GM18858 (cell line): ENCODE measurements at regions not wholly inside any gene's neighbourhood (a gene's known extent, or its start where the extent isn't known, plus 50 kb on each side); places are given as distances from the start of the nearest gene placed in this dataset.

Experiments
- ATAC-seq: cut with Tn5 transposase; IDR thresholded peaks from one replicate; pipeline ENCODE4 v1.9.1; 2021; ENCODE audit not compliant: unreplicated experiment

DNA sequence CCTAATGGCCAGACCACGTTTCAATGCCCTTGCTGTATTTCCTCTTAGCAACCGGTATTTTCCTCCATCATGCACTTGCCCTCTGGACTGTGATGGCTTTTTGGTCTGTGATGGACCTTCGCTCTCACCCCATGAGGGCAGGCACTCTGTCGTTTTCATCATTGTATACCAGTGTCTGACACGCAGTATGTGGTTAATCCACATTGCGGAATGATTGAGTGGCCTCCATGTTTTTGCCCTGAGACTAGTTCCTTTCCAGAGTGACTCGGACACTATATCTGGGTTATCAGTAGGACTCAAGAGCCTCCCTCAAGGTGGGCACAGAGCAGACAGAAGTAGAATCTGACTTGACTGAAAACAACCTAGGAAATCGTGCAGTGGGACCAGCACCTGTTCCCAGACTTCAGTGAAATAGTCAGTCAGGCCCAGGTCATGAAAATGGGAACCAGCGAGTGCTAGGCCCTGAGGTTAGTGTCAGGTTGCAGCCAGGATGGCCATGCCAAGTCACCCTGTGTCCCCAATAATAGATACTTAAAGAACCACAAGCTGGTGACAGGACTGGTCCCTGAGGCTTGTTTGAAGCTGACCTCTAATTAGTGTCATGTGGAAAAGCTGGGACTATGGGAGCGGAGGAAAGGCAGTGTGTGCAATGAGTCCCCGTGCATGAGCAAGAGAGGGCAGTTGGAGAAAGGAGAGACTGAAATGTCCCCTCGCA is 464.7 kb downstream of the INSC start:
- ATAC-seq: no peak

DNA sequence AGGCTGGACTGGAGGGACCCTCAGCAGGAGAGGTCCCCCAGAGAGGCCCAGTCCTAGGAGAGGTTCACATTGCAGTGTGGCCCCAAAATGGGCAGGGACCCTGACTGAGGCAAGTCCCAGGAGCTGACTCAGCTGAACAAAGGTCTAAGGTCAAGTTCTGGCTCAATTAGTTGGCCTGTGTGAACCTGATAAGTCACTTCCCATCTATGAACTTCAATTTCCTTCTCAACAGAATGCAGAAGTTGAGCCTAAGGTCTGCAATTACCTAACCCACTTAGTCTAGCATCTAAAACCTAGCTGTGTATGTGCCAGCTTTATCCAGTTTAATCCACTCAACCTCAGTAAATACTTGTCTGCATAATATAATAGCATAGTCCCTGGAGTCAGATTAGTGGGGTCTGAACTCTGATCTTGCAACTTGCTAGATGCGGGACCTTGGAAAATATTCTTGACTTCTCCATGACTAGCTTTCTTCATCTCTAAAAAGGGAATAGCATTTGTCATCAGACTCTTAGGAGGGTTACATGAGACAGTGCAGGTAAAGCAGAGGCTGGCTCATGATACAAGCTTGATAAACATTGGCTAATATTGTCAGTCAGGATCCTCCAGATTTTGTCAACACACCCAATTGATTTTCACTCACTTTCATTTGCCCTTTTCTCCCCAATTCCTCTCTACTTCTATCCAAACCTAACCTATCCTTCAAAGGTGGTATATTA is 465.5 kb downstream of the INSC start:
- ATAC-seq: no peak

DNA sequence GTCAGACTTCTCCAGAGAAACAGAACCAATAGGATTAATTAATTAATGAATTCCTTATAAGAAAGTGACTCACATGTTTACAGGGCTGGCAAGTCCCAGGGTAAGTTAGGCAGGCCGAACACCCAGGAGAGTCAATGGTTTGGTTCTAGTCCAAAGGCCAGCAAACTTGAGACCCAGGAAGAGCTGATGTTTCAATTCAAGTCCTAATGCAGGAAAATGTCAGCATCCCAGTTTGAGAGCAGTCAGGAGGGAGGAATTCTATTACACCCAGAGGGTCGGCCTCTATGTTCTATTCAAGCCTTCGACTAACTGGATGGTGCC is 466.0 kb downstream of the INSC start:
- ATAC-seq: no peak

DNA sequence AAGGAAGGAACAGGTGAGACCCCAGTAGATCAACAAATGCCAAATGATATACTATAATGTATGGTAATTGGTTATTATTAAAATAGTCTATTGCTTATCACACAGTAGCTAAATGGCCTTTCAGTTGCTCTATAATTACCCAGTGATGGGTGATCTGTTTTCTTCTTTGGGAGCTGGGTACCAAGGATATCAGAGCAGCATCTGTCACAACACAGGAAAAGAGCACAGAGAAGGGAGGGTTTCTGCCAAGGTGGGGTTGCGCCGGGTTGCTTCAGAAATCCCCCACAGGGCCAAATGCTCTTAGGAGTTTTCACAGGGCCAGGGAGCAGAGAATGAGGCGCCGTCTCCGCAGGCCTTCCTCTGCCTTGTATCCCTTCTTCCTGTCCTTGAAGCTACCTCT is 469.4 kb downstream of the INSC start:
- no peak for ATAC-seq

DNA sequence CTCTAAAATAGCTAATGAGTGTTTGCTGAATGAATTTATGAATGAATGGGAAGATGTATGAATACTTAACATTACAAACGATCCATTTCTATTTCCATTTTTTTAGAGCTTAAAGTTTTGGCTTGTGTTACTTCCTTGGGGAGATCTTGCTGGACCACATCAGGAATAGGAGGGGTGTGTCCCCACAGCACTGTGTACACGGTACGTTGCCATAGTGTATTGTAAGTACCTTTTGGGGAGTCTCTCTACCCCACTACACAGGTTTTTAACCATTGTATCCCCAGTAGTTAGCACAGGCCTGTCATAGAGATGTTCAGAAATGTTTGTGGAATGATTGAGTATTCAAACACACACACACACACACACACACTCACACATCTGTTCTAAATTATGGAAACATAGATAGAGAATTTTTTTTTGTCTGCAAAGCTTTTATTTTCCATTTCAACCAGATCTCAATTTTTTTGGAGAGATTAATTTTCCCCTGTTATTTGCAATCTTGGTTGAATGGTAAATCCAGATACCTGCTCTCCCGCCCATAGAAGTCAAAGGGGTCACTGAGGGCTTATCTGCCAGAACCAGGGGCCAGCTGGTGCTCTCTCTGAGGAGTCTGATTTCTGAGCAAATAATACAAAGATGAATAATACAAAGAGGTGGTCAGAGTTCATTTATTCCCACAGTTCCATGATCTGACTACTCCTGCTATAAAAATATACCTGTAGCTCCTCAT is 471.0 kb downstream of the INSC start:
- ATAC-seq: no peak

DNA sequence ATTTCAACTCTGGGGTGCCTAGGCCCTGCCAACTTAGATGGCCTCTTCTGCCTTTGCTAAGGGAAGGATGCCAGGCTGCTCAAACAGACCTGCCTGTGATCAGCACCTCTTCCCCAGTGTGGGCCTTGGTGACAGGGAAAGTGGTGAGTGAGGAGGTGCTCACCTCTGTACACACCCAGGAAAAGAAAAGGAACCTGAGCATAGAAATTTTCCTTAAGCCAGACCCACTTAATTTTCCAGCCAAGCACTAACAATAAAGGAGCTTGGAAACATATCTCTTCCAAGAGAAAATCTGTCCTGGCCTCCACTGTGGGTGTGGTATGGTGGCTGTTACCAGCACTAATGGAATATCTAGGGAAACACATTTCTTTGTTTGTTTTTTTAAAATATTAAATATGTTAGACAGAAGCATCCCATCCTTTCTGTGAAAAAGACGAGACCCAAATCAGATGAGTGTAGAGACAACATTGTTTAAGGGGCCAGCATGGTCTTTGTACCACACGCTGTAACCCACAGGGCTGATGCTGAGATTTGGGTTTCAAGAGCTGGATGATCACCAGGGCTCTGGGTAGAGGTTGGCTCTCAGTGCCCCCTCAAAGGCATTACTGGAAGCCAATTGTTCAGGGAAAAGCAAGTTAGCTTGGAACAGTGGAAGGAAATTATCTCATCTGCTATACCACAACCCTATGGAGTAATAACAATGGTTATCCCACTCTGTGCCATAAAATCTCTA is 472.2 kb downstream of the INSC start:
- ATAC-seq: no peak

DNA sequence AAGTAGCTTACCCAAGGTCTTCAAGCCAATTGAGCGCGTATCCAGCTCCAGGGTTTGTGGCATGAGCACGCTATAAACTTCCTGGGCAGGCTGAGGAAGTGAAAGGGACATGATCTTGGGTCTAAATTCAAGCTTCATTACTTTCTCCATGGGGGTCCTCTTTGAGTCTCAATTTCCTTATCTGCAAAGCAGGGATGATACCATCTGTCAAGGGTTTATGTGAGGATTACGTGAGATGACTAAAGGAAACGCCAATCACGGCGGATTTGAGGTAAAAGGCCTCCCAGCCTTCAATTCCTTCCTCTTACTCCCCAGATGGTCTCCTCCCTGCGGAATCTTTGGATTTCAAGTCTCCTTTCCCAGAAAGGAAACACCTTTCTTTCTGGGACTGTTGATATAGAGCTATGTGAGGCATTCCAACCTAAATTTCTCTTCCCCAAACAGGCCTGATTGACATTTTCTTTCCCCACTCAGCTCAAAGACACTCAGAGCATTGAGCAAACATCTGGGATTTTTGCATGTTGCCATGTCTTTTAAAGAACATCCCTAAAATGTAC is 474.4 kb downstream of the INSC start:
- no peak for ATAC-seq

DNA sequence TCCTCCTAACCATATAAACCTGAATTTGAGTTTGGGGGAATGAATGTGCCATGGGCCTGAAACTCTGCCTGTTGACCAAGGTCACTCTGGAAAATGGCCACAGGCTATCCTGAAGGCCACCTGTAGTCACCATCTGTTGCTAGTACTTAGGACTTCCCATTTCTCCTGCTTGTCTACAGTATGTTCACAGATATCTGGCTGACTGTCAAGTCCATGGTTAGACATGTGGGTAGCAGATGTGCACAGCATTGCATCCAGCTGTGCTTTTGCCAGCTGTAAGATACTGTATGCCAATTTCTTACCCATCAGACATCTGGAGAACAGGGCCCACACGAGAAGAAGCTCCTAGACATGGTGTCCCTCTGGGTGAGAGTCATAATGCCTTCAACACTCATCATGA is 475.4 kb downstream of the INSC start:
- ATAC-seq: no peak

DNA sequence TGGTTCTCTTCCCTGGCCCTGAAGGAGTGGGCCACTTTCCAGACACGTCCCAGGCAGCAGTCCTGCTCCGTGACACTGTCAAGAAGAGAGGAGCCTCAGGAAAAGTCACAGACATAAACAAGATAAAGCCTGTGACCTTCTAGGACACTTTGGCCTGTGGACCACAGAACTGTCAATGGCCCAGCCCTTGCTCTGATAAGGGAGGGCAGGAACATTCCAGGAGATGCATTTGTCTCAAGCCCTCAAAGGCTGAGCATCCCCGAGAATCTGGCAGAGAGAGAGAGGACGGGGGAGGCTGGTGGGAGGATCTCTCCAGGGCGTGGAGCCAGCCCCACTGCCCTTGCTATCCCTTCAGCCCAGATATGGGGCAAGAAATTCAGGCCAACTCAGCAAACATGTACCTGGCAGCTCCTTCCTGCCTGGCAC is 476.4 kb downstream of the INSC start:
- ATAC-seq: no peak

DNA sequence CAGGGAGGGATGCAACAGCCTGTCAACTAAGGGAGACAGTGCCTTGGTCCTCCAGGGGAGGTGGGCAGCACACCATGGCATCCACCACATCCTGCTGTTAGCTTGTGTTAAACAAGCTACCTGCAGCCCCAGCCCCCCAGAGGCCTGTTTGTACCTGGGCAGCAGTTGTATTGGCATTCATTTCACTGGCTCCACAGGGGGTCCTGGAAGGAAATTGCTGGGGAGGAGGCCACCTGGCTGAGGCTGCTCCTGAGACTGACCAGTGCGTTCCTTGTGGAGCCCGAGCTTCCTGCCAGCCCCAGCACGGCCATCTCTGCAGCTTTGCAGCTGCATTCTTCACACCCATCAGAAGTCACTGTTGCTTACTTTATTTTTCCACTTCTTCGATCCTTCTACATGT is 479.9 kb downstream of the INSC start:
- ATAC-seq: no peak

DNA sequence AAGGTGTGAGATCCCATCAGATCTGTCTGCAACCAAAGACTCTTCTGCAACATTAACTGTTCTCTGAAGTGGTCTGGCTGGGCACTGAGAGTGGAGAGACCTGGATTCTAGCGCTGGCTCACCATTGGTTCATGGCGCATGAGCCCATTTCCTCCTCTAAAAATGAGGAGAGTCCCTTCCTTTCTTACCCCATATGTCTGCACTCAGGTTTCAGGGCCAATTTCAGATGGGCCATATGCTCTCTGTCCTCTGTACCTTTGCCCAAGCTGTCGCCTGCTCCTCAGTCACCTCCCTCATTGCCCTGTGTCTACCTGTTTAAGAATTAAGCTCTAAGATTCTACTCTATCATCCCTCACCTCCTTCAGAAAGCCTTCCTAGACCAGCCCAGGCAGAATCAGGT is 484.7 kb downstream of the INSC start:
- no peak for ATAC-seq

DNA sequence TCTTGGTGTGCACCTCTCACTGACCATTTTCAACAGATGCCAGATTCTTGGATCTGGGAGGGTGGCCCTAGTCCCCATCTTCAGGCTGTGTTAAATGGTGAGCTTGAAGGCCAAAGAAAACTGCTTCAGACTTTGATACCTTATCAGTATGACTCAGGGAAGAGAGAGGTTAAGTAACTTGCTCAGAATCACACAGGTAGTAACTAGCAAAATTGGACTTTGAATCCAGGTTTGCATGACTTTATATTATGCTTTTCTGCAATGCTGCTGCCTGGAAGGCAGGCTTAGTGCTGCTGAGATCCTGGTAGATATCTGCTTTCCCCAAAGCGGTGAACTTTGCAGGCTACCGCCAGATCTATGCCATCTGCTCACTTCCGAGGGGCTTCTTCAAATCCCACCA is 487.3 kb downstream of the INSC start:
- no peak for ATAC-seq

DNA sequence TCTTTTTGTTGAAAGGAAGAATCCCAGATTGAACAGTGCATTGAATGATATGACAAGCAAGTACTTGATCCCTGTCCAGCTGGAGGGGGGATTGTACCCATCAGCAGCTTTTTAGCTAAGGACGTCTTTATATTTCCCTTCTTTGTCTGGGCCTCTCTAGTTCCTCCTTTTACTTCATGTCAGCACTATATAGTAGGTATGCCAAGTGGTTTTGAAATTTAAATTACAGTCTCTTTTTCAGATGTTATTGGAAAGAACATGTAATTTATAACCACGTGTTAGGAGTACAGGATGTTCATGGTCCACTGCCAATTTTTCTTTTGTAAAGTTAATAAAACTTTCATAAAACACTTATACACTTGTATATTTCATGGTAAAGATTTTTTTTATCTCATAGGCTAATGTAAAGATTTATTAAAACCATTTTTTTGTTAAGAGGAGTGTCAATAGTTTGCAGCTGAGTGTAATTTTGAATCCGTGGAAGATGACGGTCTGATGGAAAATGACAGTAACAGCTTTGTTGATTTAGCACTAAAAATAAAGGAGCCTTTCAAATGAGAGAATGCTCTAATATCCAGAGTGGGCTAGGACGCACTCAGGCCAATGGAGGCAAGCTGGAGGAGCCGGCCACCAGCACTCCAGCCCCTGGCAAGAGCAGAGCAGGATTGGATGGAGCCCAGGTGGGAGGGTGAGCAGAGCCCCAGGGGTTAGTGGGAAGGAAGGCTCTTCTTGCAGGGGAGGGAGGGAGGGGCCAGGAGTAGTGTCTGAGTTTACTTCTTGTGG is 488.3 kb downstream of the INSC start:
- no peak for ATAC-seq

DNA sequence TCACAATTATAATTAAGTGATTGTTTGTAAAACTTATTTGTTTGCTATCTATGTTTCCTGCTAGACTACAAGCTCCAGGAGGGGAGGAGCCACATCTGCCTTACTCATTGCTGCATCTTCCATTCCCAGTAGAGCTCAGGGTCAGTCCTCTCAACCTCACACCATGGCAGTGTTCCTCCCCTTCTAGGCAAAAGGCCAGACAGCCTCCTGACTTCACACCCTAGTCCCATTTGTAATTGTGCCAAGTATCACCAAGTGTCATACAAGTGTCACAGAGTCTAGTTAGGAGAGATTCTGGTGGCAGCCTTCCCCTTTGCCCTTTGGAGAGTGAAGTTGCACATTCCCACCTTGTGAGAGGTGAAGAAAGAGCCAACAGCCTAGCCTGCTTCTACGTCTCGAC is 490.4 kb downstream of the INSC start:
- no peak for ATAC-seq

DNA sequence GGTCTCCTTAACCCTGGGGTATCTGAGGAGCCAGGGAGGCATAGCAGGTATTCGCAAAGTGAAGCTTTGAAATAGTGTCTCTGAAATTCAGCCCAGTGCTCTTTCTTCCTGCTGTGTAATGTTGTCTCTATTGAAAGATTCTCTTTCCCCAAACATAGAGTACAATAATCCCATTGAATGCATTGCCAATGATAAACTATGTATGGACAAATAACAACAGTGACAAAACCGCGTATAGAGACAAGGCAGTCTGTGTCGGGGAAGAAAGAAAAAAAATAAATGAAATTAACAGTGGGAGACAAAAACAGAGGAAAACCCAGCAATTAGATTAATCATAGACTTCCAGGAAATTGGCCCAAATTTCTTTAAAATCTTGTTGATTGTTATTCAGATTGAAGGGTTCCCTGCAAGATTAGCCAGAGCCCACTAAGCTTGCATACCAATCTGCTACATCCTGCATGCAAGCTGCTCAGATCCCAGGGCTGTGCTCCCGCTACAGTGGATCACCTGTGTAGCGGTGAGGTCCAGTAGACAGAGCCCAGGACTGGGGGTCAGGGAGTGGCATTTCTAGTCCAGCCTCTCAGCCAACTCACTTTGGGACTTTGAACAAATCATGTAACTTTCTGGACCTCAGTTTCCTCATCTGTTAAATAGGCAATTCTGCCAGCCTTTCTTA is 492.8 kb downstream of the INSC start:
- ATAC-seq: no peak

DNA sequence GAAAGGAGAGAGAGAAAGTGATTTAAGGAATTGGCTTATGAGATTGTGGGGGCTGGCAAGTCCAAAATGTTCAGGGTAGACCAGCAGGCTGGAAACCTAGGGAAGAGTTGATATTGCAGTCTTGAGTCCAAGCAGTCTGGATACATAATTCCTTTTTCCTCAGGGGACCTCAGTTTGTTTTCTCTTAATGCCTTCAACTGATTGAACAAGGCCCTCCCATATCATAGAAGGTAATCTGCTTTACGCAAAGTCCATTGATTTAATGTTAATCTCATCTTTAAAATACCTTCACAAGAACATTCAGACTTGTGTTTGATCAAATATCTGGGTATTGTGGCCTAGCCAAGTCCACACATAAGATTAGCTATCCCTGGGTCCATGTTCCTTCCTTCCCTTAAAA is 494.7 kb downstream of the INSC start:
- no peak for ATAC-seq

DNA sequence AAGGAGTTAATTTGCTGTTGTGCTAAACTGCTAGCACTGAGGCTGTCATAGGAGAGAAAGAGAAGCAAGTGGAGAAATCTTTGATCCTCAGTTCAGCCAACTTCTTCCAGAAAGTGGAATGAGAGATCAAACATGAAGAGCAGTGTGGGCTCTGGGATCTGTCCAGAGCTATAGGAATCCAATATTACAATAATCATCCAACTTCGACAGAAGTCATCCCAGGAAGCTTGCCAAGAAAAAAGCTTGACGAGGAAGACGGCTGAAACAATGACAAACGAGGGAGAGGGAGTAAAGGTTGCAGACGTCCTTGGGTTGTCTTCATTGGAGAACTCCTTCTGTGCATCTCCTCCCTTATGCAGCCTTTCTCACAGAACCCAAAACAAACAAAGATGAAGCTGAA is 496.2 kb downstream of the INSC start:
- ATAC-seq: no peak

DNA sequence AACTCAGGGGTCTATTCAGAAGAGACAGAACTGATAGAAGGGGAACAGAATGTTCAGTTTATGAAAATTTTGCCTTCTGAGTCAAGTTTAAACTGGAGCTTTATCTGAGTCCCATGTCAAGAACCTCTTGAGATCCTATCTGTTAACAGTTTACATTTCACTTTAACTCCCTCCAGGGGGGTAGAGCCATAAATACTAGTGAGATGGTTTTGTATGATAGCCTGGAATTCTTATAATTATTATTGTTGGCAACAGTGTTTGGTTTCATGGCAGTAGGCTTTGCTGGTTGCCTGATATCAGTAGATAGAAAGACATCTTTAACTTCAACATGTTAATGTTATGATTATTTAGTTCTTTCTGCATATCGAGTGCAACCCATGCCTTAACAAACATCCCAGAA is 498.5 kb downstream of the INSC start:
- ATAC-seq: no peak

DNA sequence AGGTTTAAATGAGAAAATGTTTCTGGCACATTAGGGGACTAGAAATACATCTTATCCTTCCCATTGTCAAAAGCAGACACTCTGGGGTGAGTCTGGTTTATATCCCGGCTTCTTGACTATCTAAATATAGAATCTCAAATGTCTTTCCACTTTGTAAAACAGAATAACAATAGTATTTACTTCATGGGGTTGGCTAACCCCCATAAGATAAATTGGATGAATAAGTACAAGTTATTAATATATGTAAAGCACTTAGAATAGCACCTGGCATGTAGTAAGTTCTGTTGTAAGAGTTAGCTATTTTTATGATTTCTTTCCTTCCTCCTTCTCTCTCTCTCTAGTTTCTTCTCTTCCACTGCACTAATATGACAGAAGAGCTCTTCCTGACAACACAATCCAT is 499.1 kb downstream of the INSC start:
- no peak for ATAC-seq
